Nephron (organoid): ENCODE measurements at regions not wholly inside any gene's neighbourhood (a gene's known extent, or its start where the extent isn't known, plus 50 kb on each side); places are given as distances from the start of the nearest gene placed in this dataset.

Experiments
- H3K27ac Mint-ChIP-seq, 3 experiments: 2 replicates each; pipeline ENCODE4 v1.8.0; 2020; ENCODE audit warnings: mixed read lengths in 3 of 3, mild to moderate bottlenecking in 2 of 3, moderate library complexity in 1 of 3
- H3K27me3 Mint-ChIP-seq: 2 replicates; pipeline ENCODE4 v1.8.0; 2021; ENCODE audit warnings: low read depth, mild to moderate bottlenecking, moderate library complexity, mixed read lengths
- H3K36me3 Mint-ChIP-seq: 2 replicates; pipeline ENCODE4 v1.8.0; 2020; ENCODE audit warnings: low read depth, mixed read lengths
- H3K4me1 Mint-ChIP-seq: 2 replicates; pipeline ENCODE4 v1.8.0; 2020; ENCODE audit warnings: mixed read lengths
- H3K4me3 Mint-ChIP-seq, 3 experiments: 2 replicates each; pipeline ENCODE4 v1.8.0; 2020; ENCODE audit warnings: mild to moderate bottlenecking in 3 of 3, mixed read lengths in 3 of 3, moderate library complexity in 2 of 3
- H3K9me3 Mint-ChIP-seq: 2 replicates; pipeline ENCODE4 v1.8.0; 2020; ENCODE audit warnings: mixed read lengths
- CTCF ChIP-seq, 3 experiments: fragments of 200-600 bp; sonication (generic); IDR thresholded peaks; one replicate each; pipeline ENCODE4 v1.5.0; 2021; ENCODE audit warnings: antibody characterized with exemption in 3 of 3; ENCODE audit not compliant: unreplicated experiment in 3 of 3

DNA sequence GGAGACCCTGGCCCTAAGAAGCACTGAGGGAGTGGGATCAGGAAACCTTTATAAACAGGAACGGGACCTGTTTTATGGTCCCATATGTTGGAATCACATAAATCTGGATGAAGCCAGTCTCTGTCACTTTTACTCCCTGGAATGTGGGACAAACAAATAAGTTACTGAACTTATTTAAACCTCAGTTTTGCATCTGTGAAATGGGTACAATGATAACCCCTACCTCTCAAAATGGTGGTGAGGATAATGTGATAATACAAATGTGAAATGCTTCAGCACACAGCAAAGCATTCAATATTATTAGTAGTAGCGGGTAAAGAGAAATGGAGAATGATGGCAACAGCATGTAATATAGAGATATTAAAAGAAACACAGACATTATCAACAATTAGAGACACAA is 298.9 kb downstream of the ZSWIM6 start:
- no peaks in the 10 kb centered on the region for H3K36me3 Mint-ChIP-seq
- peaks cover 4% of the 10 kb centered on the region for H3K27me3 Mint-ChIP-seq
- TF ChIP-seq CTCF (IDR thresholded peaks at IDR 0.05; ENCODE audit: unreplicated experiment in 3 of 3) = no peak
- no peak overlapping the region for H3K27ac Mint-ChIP-seq
- H3K9me3 Mint-ChIP-seq = peaks cover 2% of the 10 kb centered on the region
- no peak overlapping the region for H3K4me3 Mint-ChIP-seq
- peaks cover 19% of the 10 kb centered on the region for H3K4me1 Mint-ChIP-seq

- Mint-ChIP-seq H3K9me3 (peaks cover 2% of the 10 kb centered on the region), H3K27ac (peak overlapping the region; percentile 61 to 76 (median 64)), H3K4me1 (peaks cover 20% of the 10 kb centered on the region), H3K27me3 (peaks cover 4% of the 10 kb centered on the region), H3K36me3 (no peaks in the 10 kb centered on the region), H3K4me3 (no peak overlapping the region)
- no peak for TF ChIP-seq CTCF (IDR thresholded peaks at IDR 0.05; ENCODE audit: unreplicated experiment in 3 of 3)
Measured at GRCh38 chr5:61631438-61631941, 299.4 kb downstream of the ZSWIM6 start.

DNA sequence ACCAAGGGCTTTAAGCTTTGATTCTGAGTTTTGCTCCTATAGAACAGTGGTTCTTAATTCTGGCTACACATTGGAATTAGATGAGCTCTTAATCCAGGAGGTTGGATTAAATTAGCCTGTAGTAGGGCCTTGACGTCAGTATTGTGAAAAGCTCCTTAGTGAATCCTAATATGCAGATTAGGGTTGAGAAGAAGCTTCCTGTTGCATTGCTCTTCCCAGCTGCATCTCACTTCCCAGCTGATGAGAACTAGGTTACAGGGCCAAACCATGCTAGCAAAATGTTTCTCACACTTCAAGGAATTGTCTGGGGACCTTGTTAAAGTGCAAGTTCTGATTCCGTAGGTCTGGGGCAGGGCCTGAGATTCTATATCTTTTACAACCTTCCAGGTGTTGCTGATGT is 300.0 kb downstream of the ZSWIM6 start:
- no peak overlapping the region for H3K4me3 Mint-ChIP-seq
- H3K27ac Mint-ChIP-seq = peak overlapping the region in 2 of 3 experiments; percentile 61 to 76
- peaks cover 20% of the 10 kb centered on the region for H3K4me1 Mint-ChIP-seq
- TF ChIP-seq CTCF (IDR thresholded peaks at IDR 0.05; ENCODE audit: unreplicated experiment in 3 of 3) = no peak
- H3K27me3 Mint-ChIP-seq = peaks cover 4% of the 10 kb centered on the region
- H3K9me3 Mint-ChIP-seq = peaks cover 2% of the 10 kb centered on the region
- H3K36me3 Mint-ChIP-seq = no peaks in the 10 kb centered on the region

- H3K27me3 Mint-ChIP-seq = no peaks in the 10 kb centered on the region
- no peaks in the 10 kb centered on the region for H3K36me3 Mint-ChIP-seq
- peaks cover 20% of the 10 kb centered on the region for H3K4me1 Mint-ChIP-seq
- H3K27ac Mint-ChIP-seq = no peak overlapping the region
- H3K9me3 Mint-ChIP-seq = no peaks in the 10 kb centered on the region
- H3K4me3 Mint-ChIP-seq = no peak overlapping the region
- TF ChIP-seq CTCF (IDR thresholded peaks at IDR 0.05; ENCODE audit: unreplicated experiment in 3 of 3) = no peak
Measured at GRCh38 chr5:61635271-61635670, 303.2 kb downstream of the ZSWIM6 start.

DNA sequence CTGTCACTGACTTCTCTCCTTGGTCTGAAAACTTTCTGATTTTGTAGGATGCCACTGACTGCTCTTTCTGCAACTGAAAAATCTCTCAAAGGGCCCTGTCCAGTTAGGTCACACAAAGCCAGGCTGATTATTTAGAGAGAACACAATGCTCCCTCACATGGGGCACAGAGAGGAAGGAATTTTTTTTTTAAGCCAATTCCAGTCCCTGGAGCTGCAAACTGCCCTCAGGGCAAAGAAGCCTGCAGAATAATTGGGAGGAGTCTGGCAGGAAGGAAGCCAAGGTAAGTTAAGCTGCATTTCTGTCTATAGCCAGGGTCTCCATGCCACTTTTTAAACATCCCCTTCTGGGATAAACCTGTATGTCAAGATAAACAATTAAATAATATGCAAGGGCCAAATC is 305.5 kb downstream of the ZSWIM6 start:
- Mint-ChIP-seq H3K27ac (no peak overlapping the region), H3K4me1 (peaks cover 4% of the 10 kb centered on the region), H3K9me3 (no peaks in the 10 kb centered on the region), H3K27me3 (peaks cover 9% of the 10 kb centered on the region), H3K36me3 (no peaks in the 10 kb centered on the region), H3K4me3 (no peak overlapping the region)
- TF ChIP-seq CTCF (IDR thresholded peaks at IDR 0.05; ENCODE audit: unreplicated experiment in 3 of 3) = no peak

DNA sequence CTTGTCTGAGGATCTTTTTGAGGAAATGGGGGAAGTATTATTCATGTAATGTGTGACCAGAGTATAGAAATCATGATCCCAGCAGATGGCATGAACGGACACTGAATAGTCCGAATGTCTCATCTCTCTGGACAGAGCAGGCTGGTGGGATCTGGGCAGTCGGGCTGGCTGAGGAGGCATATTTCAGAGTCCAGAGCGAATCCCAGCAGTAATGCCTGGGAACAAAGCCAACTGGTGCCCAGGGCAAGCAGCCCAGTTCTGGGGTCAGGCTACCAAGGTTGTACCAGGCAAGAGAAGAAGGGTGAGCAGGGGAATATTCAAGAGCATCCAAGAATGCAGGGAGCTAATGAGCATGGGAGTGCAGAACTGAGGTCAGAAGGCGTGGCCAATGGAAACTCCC is 306.4 kb downstream of the ZSWIM6 start:
- Mint-ChIP-seq H3K4me3 (no peak overlapping the region), H3K9me3 (no peaks in the 10 kb centered on the region), H3K4me1 (peaks cover 4% of the 10 kb centered on the region), H3K27me3 (peaks cover 9% of the 10 kb centered on the region), H3K27ac (no peak overlapping the region), H3K36me3 (no peaks in the 10 kb centered on the region)
- TF ChIP-seq CTCF (IDR thresholded peaks at IDR 0.05; ENCODE audit: unreplicated experiment in 3 of 3) = no peak
